GM12875 (cell line): ENCODE measurements at regions not wholly inside any gene's neighbourhood (a gene's known extent, or its start where the extent isn't known, plus 50 kb on each side); places are given as distances from the start of the nearest gene placed in this dataset.

Experiments
- H3K4me3 ChIP-seq: one replicate; pipeline ENCODE4 v1.5.1; 2011; ENCODE audit warnings: low read depth, low read length, control low read depth
- TF ChIP-seq, protein P1 (sequence below): IDR thresholded peaks from 2 replicates; pipeline ENCODE4 v1.5.1; 2011; ENCODE audit warnings: low read depth, mild to moderate bottlenecking, control low read depth, inconsistent platforms, low read length, moderate library complexity, borderline replicate concordance; ENCODE audit not compliant: insufficient read depth

- TF ChIP-seq, protein P1, sequence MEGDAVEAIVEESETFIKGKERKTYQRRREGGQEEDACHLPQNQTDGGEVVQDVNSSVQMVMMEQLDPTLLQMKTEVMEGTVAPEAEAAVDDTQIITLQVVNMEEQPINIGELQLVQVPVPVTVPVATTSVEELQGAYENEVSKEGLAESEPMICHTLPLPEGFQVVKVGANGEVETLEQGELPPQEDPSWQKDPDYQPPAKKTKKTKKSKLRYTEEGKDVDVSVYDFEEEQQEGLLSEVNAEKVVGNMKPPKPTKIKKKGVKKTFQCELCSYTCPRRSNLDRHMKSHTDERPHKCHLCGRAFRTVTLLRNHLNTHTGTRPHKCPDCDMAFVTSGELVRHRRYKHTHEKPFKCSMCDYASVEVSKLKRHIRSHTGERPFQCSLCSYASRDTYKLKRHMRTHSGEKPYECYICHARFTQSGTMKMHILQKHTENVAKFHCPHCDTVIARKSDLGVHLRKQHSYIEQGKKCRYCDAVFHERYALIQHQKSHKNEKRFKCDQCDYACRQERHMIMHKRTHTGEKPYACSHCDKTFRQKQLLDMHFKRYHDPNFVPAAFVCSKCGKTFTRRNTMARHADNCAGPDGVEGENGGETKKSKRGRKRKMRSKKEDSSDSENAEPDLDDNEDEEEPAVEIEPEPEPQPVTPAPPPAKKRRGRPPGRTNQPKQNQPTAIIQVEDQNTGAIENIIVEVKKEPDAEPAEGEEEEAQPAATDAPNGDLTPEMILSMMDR = no peak
- H3K4me3 ChIP-seq = no peak overlapping the region
Observed at GRCh38 chr7:25831062-25831691, 320.8 kb upstream of the NFE2L3 start.

GRCh38 chr7:25831831-25832411, 320.1 kb upstream of the NFE2L3 start:
- no peak overlapping the region for H3K4me3 ChIP-seq

DNA sequence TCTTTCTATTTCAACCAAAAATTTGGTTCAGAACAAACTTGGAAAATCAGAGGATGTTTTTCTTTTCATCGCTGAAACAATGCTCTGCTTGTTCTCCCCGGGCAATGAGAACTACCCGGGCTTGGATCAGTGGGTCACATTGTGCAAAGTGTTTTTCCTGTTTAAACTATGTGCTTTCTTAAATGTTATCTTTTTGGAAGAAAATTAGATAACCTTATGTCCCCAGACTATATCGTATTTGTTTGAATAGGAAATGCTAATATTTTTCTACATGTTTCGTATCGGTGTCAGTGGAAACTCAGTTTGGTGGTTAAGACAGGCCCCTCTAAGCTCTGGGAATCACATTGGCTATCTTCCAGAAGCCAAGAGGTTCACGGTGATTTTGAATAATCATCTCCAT, 319.5 kb upstream of the NFE2L3 start:
- TF ChIP-seq, protein P1 = no peak
- H3K4me3 ChIP-seq = no peak overlapping the region

More at GRCh38 chr7:25831831-25832411, 320.1 kb upstream of the NFE2L3 start:
- TF ChIP-seq, protein P1 = no peak

- H3K4me3 ChIP-seq = no peak overlapping the region
- TF ChIP-seq, protein P1 = no peak
Observed at GRCh38 chr7:25832929-25833328, 319.1 kb upstream of the NFE2L3 start.

GRCh38 chr7:25834050-25834449, 317.9 kb upstream of the NFE2L3 start:
- TF ChIP-seq, protein P1 = no peak
- no peak overlapping the region for H3K4me3 ChIP-seq

DNA sequence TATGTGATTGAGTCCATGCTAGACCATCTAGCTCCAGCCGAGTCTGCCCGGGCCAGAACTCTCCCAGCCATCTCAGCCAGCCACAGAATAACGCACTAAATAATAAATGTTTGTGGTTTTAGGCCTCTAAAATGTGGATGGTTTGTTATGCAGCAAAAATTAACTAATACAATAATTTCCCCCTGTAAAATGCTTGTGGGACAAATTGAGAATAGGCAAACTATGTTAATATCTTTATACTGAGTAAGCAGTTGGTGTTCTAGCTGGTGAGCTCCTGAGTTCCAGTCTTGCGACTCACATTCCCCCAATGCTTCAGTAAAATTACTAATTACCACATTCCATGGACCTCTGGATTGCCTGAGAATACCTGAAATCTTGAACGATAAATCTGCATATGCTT, 316.8 kb upstream of the NFE2L3 start:
- H3K4me3 ChIP-seq = no peak overlapping the region
- TF ChIP-seq, protein P1 = no peak
